ENCODE measurements at regions not wholly inside any gene's neighbourhood (a gene's known extent, or its start where the extent isn't known, plus 50 kb on each side); places are given as distances from the start of the nearest gene placed in this dataset.

- Histone ChIP-seq H3K9me3 (ENCODE audit: control insufficient read depth in 4 of 4, low read length in 3 of 4) (no peaks in the 10 kb centered on the region), H3K27me3 (ENCODE audit: control insufficient read depth in 4 of 4, insufficient read depth in 4 of 4, low read length in 3 of 4) (peaks cover 0 to 4% (median 0%) of the 10 kb centered on the region in 4 donors), H3K36me3 (ENCODE audit: control insufficient read depth in 4 of 4, insufficient read depth in 3 of 4, low read depth in 1 of 4, low read length in 3 of 4) (no peaks in the 10 kb centered on the region), H3K9ac (ENCODE audit: low read depth in 1 of 2, low read length in 2 of 2) (no peak overlapping the region), H3K27ac (ENCODE audit: low read depth in 1 of 2, low read length in 2 of 2) (no peak overlapping the region), H3K4me1 (ENCODE audit: control insufficient read depth in 4 of 4, insufficient read depth in 4 of 4, low read length in 3 of 4) (no peaks in the 10 kb centered on the region), H3K4me3 (ENCODE audit: low read depth in 1 of 3, low read length in 3 of 3) (no peak overlapping the region)
- TF ChIP-seq TAF1 (conservative IDR thresholded peaks at IDR 0.05) (no peak), CTCF (IDR thresholded peaks at IDR 0.05; ENCODE audit: low read depth, low read length, missing input control) (no peak), HNF4A (conservative IDR thresholded peaks at IDR 0.05) (no peak), MAX (IDR thresholded peaks at IDR 0.05) (no peak), YY1 (IDR thresholded peaks at IDR 0.05) (no peak), HNF4G (IDR thresholded peaks at IDR 0.05) (no peak), RXRA (IDR thresholded peaks at IDR 0.05) (no peak), ATF3 (IDR thresholded peaks at IDR 0.05) (no peak), JUND (IDR thresholded peaks at IDR 0.05) (no peak), GABPA (IDR thresholded peaks at IDR 0.05 in 1 of 2, conservative IDR thresholded peaks at IDR 0.05 in 1 of 2) (no peak), FOXA2 (IDR thresholded peaks at IDR 0.05) (no peak), ZBTB33 (IDR thresholded peaks at IDR 0.05) (no peak), EGR1 (IDR thresholded peaks at IDR 0.05; ENCODE audit: low read depth in 2 of 2) (no peak), NR2F2 (IDR thresholded peaks at IDR 0.05) (no peak), RAD21 (IDR thresholded peaks at IDR 0.05) (no peak), FOXA1 (IDR thresholded peaks at IDR 0.05) (no peak), REST (IDR thresholded peaks at IDR 0.05) (no peak), SP1 (IDR thresholded peaks at IDR 0.05) (no peak)
- WGBS = 69% methylated on average over 4 of the region's 4 CpGs
- no peak for DNase-seq (ENCODE audit: low spot score)
Observed at GRCh38 chr18:60898111-60898510, 435.1 kb upstream of the CDH20 start.
